Activated CD8-positive, alpha-beta memory T cell treated with anti-CD3 and anti-CD28 coated beads for 24 hours (primary cell): ENCODE measurements at regions not wholly inside any gene's neighbourhood (a gene's known extent, or its start where the extent isn't known, plus 50 kb on each side); places are given as distances from the start of the nearest gene placed in this dataset.

ENCODE experiments used
- DNase-seq: peaks from one replicate; pipeline ENCODE4 v3.0.0-alpha.2; 2020

GRCh38 chr14:97368049-97368448 lies 570.9 kb downstream of the VRK1 start:
- no peak for DNase-seq

DNA sequence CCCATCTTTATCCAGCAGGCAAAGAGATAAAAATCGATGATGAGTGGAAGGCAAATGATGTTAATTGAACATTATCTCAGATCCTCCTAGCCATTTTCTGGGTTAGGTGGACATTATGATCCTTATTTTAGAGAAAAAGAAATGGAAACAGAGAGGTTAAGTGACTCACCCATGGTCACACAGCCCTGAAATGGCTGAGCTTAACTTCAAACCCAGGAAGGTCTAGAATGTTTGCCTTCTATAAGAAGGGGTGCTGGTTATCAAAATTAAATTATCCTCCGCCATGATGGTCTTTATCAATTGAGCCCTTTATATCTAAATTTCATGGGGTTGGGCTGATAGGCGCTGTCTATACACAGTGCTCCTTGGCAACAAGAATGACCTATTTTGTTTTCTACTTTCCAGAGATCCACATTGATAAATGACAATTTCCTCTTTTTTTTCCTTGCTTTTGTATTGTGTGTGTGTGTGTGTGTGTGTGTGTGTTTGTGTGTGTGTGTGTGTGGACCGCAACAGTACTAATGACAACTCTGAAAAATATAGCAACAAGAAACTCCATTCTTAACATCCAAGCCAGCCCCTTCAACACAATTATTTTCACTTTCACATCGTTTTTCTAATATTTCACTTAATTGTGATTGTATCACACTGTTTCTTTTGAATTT lies 571.9 kb downstream of the VRK1 start:
- no peak for DNase-seq

GRCh38 chr14:97369901-97370300 lies 572.7 kb downstream of the VRK1 start:
- DNase-seq = no peak

- DNase-seq = no peak
Observed at GRCh38 chr14:97376310-97376709, 579.1 kb downstream of the VRK1 start.

GRCh38 chr14:97377550-97377949 lies 580.4 kb downstream of the VRK1 start:
- DNase-seq = no peak

GRCh38 chr14:97379091-97379531 lies 581.9 kb downstream of the VRK1 start:
- peak; percentile 70 for DNase-seq

DNA sequence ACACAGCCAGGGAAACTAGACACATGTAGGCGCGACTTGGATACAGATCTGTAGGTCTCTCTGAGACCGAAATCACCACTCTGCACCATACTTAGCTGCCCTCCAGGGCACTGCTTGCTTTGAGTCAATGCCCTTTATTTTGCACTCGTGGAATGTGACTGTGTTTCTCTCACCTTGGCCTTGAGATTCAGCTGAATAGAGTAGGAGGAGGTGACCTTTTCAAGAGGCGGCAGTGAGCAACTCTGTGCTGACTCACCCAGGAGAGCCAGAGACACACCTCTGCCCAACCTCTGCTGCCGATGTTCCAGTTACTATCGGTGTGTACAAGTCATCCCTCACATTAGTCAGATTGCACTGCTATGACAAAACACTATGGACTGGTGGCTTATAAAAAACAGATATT lies 583.4 kb downstream of the VRK1 start:
- peak; percentile 77 for DNase-seq

GRCh38 chr14:97381309-97381708 lies 584.1 kb downstream of the VRK1 start:
- DNase-seq = no peak

DNA sequence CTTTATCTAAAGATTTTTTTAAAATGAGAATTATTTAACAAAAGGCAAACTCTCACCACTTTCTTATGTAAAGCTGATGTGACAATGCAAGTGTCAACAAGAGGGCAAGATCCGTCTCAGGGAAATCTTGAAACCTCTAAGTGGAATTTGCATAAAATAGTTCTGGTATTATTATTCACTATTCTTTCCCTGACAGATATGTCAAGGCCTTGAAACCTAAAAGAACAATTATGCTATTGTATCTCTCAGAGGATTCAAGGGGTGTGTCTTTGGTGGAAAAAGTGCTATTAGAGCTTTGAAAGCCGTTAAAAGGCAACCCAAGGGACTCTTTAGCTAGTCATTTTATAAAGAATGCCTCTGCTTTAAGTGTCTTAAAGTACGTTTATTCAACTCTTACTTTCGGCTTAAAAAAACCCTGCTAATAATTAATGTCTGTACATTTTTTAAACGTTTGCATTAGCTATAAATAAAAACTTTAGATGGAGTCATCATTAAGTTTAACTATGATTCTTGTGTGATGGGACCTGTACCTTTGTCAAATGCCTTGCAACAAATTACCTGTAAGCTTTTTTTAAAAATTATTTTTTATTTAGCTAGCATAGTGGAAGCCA lies 585.5 kb downstream of the VRK1 start:
- no peak for DNase-seq

GRCh38 chr14:97385727-97386126 lies 588.5 kb downstream of the VRK1 start:
- no peak for DNase-seq

DNA sequence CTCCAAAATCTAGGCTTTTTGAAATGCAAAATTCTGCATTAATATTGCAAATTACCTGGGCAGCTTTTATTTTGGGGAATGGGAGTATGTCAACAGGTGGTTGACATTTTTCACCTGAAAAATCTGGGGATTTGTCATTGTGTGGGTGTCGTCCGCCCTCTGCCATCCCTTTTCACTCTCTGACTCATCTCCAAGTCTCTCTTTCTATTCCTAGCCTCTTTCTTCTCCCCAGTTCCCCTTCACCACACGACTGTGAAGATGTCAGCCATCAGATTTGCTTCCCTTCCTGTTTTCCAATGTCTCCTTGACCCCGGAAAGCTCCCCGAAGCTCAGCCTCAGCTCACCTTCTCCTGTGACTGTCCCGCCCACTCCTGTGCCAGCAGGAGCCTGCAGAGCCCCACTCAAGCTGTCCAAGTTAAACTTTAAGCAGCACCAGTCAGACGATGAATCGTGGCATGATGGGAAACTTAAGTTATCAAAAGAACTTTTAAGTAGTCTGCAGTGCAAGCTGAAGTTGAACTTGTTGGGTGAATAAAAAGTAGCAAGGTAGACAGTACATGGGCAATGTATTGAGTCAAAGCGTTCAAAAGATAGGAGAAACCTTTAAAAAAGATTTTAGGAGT lies 590.2 kb downstream of the VRK1 start:
- DNase-seq = no peak

- no peak for DNase-seq
Observed at GRCh38 chr14:97388408-97388807, 591.2 kb downstream of the VRK1 start.

DNA sequence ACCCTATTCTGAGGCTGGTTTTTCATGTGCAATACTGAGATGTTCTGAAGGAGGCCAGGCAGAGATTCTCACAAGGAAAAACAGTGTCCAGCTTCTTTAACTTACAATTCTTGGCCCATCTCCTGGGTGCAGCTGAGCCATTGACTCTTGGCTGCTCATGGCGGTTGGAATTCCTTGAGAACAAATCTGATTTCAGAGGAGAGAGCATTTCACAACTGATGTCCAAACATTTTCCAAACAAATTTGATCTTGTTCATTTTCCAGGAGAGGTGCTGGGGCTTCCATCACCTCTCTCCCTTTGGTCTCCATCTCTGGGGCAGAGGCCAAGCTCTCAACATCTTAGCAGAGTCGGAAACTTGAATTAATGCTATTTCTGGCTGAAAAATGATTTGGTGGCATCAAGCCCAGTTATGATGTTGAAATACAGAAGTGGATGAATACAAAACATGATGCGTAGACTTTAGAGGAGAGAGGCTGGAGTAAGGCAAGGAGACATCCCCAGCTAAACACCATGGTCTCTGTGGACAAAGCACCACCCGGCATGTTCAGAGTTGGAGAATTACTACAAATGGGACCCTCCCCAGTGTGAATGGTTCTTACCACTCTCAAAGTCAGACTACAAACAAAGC lies 593.0 kb downstream of the VRK1 start:
- DNase-seq = no peak

DNA sequence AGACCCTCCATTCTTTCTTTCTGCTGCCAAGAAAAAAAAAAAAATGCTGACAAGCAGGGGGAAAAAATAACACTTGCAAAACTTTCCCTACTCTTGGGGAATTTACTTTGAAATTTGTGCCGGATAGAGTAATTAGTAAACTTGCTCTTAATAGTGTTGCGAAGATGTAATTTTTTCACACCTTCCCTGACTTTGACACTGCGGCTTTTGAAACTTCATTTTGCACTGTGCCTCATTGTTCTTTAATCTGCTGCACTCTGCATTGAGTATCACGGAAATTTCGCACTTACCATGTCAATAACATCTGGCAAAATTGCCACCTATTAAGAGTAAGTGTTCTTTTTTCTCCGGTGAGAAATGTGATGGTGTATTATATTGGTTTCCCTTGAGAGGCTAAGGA lies 596.1 kb downstream of the VRK1 start:
- DNase-seq = no peak

- no peak for DNase-seq
Observed at GRCh38 chr14:97395068-97395467, 597.9 kb downstream of the VRK1 start.

DNA sequence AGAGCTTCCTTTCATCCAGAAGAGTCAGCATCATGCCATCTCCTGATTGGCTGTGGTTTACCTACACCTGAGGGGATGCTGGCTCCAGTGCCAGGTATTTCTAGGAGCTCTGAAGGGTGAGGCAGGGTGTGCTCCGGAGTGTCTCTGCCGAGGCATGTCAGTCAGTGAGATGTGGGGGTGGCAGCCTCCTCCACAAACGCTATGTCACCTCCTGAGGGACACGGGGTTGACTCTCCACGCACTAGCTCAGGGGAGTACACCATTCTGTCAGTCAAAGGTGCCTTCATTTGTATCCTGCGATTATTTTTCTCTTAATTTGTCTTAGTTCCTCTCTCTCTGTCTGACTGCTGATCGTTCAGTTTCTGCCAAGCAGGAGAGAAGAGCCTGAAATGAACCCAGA lies 604.5 kb downstream of the VRK1 start:
- no peak for DNase-seq

DNA sequence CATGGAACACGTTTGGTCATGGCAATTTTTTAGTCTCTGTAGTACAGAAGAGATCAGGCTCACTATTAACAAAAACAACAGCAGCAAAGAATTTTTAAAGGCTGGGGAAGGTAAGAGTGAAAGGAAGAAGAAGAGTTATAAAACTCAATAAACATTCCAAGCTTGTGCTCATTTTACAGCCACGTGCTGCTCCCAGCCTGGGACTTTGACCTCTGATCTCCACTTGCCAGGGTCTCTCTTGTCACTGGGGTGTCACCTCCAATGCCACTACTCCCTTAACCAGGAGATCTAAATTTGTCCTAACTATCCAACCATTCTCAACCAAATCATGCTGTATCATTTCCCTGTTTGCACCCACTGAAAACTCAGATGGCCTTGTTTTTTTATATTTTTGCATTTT lies 605.1 kb downstream of the VRK1 start:
- no peak for DNase-seq

GRCh38 chr14:97407701-97408407 lies 610.7 kb downstream of the VRK1 start:
- no peak for DNase-seq

- DNase-seq = no peak
Observed at GRCh38 chr14:97408503-97408902, 611.3 kb downstream of the VRK1 start.

- DNase-seq = peak; percentile 72
Observed at GRCh38 chr14:97408937-97409815, 612.0 kb downstream of the VRK1 start.

DNA sequence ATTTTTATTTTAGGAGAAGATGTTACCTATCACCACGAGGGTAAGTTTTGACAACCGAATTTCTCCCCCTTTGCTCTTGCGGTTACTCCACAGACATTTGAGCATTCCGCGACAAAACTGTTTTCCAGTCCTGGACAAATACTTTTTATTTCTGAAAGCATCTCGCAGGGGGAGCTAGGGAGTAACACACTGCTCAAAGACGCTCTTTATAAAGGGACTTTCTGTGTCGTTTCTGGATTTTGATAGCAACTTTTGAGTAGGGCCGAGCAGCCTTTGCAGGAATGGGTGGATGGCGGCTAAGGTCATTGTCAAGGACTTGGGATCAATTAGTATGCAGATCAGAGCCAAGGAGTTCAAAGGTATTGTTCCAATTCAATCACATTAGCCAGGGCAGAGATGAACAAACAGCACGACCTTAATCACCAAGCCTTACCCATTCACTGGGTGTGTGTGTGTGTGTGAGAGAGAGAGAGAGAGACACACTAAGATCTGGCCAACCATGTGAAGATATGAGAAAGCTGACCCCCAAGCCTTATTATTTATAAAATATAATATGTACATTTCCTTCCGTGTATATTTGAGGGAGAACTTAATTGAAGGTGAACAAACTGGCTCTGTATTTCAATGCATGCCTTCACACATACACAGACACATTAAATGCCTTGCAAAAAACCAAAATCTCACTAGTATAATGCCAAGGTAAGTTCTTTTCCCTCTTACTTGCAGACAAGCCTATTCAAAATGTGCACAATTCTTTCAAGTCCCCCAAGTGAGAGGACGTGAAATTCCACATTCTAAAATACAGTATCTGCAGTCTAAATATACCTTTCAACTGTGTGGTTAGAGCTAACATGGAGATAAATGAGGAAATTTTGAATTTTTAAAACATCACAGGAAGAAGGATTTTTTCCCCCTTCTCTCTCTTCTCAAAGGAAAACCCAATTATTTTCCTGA lies 613.8 kb downstream of the VRK1 start:
- DNase-seq = no peak
